ENCODE measurements at regions not wholly inside any gene's neighbourhood (a gene's known extent, or its start where the extent isn't known, plus 50 kb on each side); places are given as distances from the start of the nearest gene placed in this dataset.

DNA sequence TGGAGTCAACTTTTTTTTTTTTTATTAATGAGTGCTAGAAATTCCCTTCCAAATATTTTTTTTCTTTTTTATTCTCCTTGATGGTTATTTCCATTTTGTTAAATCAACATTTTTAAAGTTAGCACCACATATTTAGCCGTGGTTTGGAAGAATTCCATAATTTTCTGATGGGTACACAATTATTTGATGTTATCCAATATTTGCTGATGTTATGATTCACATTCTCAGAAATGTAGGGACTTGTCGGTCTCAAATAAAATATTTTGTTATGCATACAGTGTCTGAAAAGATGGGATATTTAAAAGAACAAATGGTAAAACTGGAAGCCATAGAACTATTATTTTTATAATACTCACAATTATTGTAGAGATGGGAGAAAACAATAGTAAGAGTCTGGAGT lies 911.5 kb upstream of the GBE1 start:
- H3K4me3 ChIP-seq = no peak overlapping the region
- H3K27ac ChIP-seq = no peak overlapping the region

DNA sequence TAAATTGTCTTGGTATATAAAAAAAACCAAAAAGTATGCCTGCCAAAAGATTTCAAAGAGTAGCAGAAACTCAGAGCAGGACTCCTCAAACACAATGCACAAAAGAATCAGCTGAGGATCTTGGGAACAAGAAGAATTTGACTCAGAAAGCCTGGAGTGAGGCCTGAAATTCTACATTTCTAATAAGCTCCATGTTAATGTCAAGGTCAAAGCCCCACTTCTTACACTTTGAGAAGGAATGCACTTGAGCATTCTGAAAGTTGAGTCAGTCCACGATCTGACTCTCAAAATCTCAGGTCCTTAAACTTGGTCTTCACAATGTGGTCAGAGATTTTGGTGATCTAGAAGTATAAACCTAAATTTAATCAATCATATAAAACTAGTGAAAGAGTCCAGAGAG lies 910.0 kb upstream of the GBE1 start:
- Histone ChIP-seq H3K9me3 (ENCODE audit: low read depth, low read length) (no peaks in the 10 kb centered on the region), H3K36me3 (ENCODE audit: insufficient read depth, low read length) (no peaks in the 10 kb centered on the region), H3K4me3 (no peak overlapping the region), H3K9ac (ENCODE audit: insufficient read length) (no peak overlapping the region), H3K27ac (no peak overlapping the region)
- no peak for TF ChIP-seq POLR2AphosphoS5 (IDR thresholded peaks at IDR 0.05; ENCODE audit: borderline replicate concordance, low read depth, low read length)
- TF ChIP-seq FOXP2 (optimal IDR thresholded peaks at IDR 0.05; ENCODE audit: control extremely low read depth, extremely low read length, insufficient read depth) = no peak
- TF ChIP-seq EZH2 (IDR thresholded peaks at IDR 0.05) = no peak
- DNase-seq (ENCODE audit: low read depth, low spot score) = no peak

More for the DNA sequence above, 911.5 kb upstream of the GBE1 start:
- Histone ChIP-seq H3K9me3 (ENCODE audit: low read depth, low read length) (no peaks in the 10 kb centered on the region), H3K9ac (ENCODE audit: insufficient read length) (no peak overlapping the region), H3K36me3 (ENCODE audit: insufficient read depth, low read length) (no peaks in the 10 kb centered on the region)
- no peak for TF ChIP-seq FOXP2 (optimal IDR thresholded peaks at IDR 0.05; ENCODE audit: control extremely low read depth, extremely low read length, insufficient read depth)
- TF ChIP-seq EZH2 (IDR thresholded peaks at IDR 0.05) = no peak
- TF ChIP-seq POLR2AphosphoS5 (IDR thresholded peaks at IDR 0.05; ENCODE audit: borderline replicate concordance, low read depth, low read length) = no peak
- DNase-seq (ENCODE audit: low read depth, low spot score) = no peak

GRCh38 chr3:82654708-82655107 lies 893.3 kb upstream of the GBE1 start:
- Histone ChIP-seq H3K9ac (ENCODE audit: insufficient read length) (no peak overlapping the region), H3K36me3 (ENCODE audit: insufficient read depth, low read length) (no peaks in the 10 kb centered on the region), H3K27ac (no peak overlapping the region), H3K9me3 (ENCODE audit: low read depth, low read length) (no peaks in the 10 kb centered on the region), H3K4me3 (no peak overlapping the region)
- DNase-seq (ENCODE audit: low read depth, low spot score) = no peak
- TF ChIP-seq FOXP2 (optimal IDR thresholded peaks at IDR 0.05; ENCODE audit: control extremely low read depth, extremely low read length, insufficient read depth) (no peak), POLR2AphosphoS5 (IDR thresholded peaks at IDR 0.05; ENCODE audit: borderline replicate concordance, low read depth, low read length) (no peak), EZH2 (IDR thresholded peaks at IDR 0.05) (no peak)

DNA sequence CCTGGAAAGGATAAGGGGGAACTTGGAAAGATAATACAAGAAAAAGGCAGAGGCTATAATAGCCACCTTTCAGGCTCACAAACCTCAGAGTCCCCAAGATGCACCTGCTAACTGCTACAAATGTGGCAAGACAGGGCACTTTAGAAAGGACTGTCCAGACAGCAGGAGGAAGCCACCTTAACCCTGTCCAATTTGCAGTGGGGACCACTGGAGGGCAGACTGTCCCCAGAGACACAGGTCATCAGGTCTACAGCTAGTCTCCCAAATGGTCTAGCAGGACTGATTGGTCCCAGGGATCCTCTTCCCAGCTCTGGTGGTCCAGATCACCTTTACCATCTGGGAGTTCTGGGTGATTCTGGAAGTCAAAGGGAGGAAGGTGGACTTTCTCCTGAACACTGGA lies 882.5 kb upstream of the GBE1 start:
- DNase-seq (ENCODE audit: low read depth, low spot score) = no peak
- H3K9me3 ChIP-seq (ENCODE audit: low read depth, low read length) = no peaks in the 10 kb centered on the region
- no peak overlapping the region for H3K27ac ChIP-seq
- TF ChIP-seq POLR2AphosphoS5 (IDR thresholded peaks at IDR 0.05; ENCODE audit: borderline replicate concordance, low read depth, low read length) = no peak
- no peak for TF ChIP-seq FOXP2 (optimal IDR thresholded peaks at IDR 0.05; ENCODE audit: control extremely low read depth, extremely low read length, insufficient read depth)
- no peak for TF ChIP-seq EZH2 (IDR thresholded peaks at IDR 0.05)
- no peak overlapping the region for H3K4me3 ChIP-seq
- no peak overlapping the region for H3K9ac ChIP-seq (ENCODE audit: insufficient read length)
- H3K36me3 ChIP-seq (ENCODE audit: insufficient read depth, low read length) = no peaks in the 10 kb centered on the region

GRCh38 chr3:82641701-82642100 lies 880.3 kb upstream of the GBE1 start:
- no peak for DNase-seq (ENCODE audit: low read depth, low spot score)

GRCh38 chr3:82640254-82640653 lies 878.8 kb upstream of the GBE1 start:
- Histone ChIP-seq H3K36me3 (ENCODE audit: insufficient read depth, low read length) (no peaks in the 10 kb centered on the region), H3K9ac (ENCODE audit: insufficient read length) (no peak overlapping the region), H3K9me3 (ENCODE audit: low read depth, low read length) (no peaks in the 10 kb centered on the region), H3K27ac (no peak overlapping the region), H3K4me3 (no peak overlapping the region)
- TF ChIP-seq POLR2AphosphoS5 (IDR thresholded peaks at IDR 0.05; ENCODE audit: borderline replicate concordance, low read depth, low read length) = no peak
- TF ChIP-seq EZH2 (IDR thresholded peaks at IDR 0.05) = no peak
- TF ChIP-seq FOXP2 (optimal IDR thresholded peaks at IDR 0.05; ENCODE audit: control extremely low read depth, extremely low read length, insufficient read depth) = no peak
- no peak for DNase-seq (ENCODE audit: low read depth, low spot score)

More at GRCh38 chr3:82641701-82642100, 880.3 kb upstream of the GBE1 start:
- Histone ChIP-seq H3K36me3 (ENCODE audit: insufficient read depth, low read length) (no peaks in the 10 kb centered on the region), H3K4me3 (no peak overlapping the region), H3K27ac (no peak overlapping the region), H3K9ac (ENCODE audit: insufficient read length) (no peak overlapping the region), H3K9me3 (ENCODE audit: low read depth, low read length) (no peaks in the 10 kb centered on the region)
- TF ChIP-seq EZH2 (IDR thresholded peaks at IDR 0.05) (no peak), FOXP2 (optimal IDR thresholded peaks at IDR 0.05; ENCODE audit: control extremely low read depth, extremely low read length, insufficient read depth) (no peak), POLR2AphosphoS5 (IDR thresholded peaks at IDR 0.05; ENCODE audit: borderline replicate concordance, low read depth, low read length) (no peak)

GRCh38 chr3:82637574-82637973 lies 876.1 kb upstream of the GBE1 start:
- TF ChIP-seq EZH2 (IDR thresholded peaks at IDR 0.05) (no peak), FOXP2 (optimal IDR thresholded peaks at IDR 0.05; ENCODE audit: control extremely low read depth, extremely low read length, insufficient read depth) (no peak), POLR2AphosphoS5 (IDR thresholded peaks at IDR 0.05; ENCODE audit: borderline replicate concordance, low read depth, low read length) (no peak)
- Histone ChIP-seq H3K4me3 (no peak overlapping the region), H3K9ac (ENCODE audit: insufficient read length) (no peak overlapping the region), H3K36me3 (ENCODE audit: insufficient read depth, low read length) (no peaks in the 10 kb centered on the region), H3K27ac (no peak overlapping the region), H3K9me3 (ENCODE audit: low read depth, low read length) (no peaks in the 10 kb centered on the region)
- no peak for DNase-seq (ENCODE audit: low read depth, low spot score)

GRCh38 chr3:82636177-82636576 lies 874.7 kb upstream of the GBE1 start:
- H3K36me3 ChIP-seq (ENCODE audit: insufficient read depth, low read length) = no peaks in the 10 kb centered on the region
- no peak overlapping the region for H3K4me3 ChIP-seq
- DNase-seq (ENCODE audit: low read depth, low spot score) = no peak
- H3K27ac ChIP-seq = no peak overlapping the region
- no peaks in the 10 kb centered on the region for H3K9me3 ChIP-seq (ENCODE audit: low read depth, low read length)
- TF ChIP-seq POLR2AphosphoS5 (IDR thresholded peaks at IDR 0.05; ENCODE audit: borderline replicate concordance, low read depth, low read length) (no peak), FOXP2 (optimal IDR thresholded peaks at IDR 0.05; ENCODE audit: control extremely low read depth, extremely low read length, insufficient read depth) (no peak), EZH2 (IDR thresholded peaks at IDR 0.05) (no peak)
- H3K9ac ChIP-seq (ENCODE audit: insufficient read length) = no peak overlapping the region

GRCh38 chr3:82633319-82633718 lies 871.9 kb upstream of the GBE1 start:
- no peaks in the 10 kb centered on the region for H3K9me3 ChIP-seq (ENCODE audit: low read depth, low read length)
- no peak overlapping the region for H3K9ac ChIP-seq (ENCODE audit: insufficient read length)
- no peak overlapping the region for H3K27ac ChIP-seq
- H3K36me3 ChIP-seq (ENCODE audit: insufficient read depth, low read length) = no peaks in the 10 kb centered on the region
- H3K4me3 ChIP-seq = no peak overlapping the region
- DNase-seq (ENCODE audit: low read depth, low spot score) = no peak
- TF ChIP-seq POLR2AphosphoS5 (IDR thresholded peaks at IDR 0.05; ENCODE audit: borderline replicate concordance, low read depth, low read length) (no peak), EZH2 (IDR thresholded peaks at IDR 0.05) (no peak), FOXP2 (optimal IDR thresholded peaks at IDR 0.05; ENCODE audit: control extremely low read depth, extremely low read length, insufficient read depth) (no peak)

Measured in SK-N-MC (cell line).